ENCODE measurements at regions not wholly inside any gene's neighbourhood (a gene's known extent, or its start where the extent isn't known, plus 50 kb on each side); places are given as distances from the start of the nearest gene placed in this dataset.

DNA sequence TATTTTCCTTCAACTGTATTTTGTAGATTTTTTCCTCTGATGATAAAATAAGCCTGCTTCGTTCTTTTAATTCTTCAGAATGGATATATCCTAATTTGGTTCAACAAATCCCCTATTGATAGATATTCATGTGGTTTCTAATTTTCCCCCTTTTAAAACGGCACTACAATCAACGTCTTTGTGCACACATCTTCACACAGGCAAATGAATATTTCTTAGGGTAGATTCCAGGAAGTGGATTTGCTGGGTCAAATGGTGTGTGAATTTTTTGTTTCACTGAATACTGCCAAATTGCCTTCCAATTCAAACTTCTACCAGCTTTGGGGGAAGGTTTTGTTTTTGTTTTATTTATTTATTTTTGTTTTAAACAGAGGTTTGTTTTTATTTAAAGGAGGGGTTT lies 287.2 kb downstream of the FOXO1 start:
- Mint-ChIP-seq H3K9me3 (no peaks in the 10 kb centered on the region), H3K27ac (ENCODE audit: unreplicated experiment) (peak overlapping the region; percentile 4), H3K4me3 (peak overlapping the region; percentile 20), H3K36me3 (ENCODE audit: low read depth) (no peaks in the 10 kb centered on the region), H3K4me1 (peaks cover 68% of the 10 kb centered on the region), H3K27me3 (ENCODE audit: low read depth) (no peaks in the 10 kb centered on the region)
- TF ChIP-seq, protein P1, sequence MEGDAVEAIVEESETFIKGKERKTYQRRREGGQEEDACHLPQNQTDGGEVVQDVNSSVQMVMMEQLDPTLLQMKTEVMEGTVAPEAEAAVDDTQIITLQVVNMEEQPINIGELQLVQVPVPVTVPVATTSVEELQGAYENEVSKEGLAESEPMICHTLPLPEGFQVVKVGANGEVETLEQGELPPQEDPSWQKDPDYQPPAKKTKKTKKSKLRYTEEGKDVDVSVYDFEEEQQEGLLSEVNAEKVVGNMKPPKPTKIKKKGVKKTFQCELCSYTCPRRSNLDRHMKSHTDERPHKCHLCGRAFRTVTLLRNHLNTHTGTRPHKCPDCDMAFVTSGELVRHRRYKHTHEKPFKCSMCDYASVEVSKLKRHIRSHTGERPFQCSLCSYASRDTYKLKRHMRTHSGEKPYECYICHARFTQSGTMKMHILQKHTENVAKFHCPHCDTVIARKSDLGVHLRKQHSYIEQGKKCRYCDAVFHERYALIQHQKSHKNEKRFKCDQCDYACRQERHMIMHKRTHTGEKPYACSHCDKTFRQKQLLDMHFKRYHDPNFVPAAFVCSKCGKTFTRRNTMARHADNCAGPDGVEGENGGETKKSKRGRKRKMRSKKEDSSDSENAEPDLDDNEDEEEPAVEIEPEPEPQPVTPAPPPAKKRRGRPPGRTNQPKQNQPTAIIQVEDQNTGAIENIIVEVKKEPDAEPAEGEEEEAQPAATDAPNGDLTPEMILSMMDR (conservative IDR thresholded peaks at IDR 0.05) = no peak
- no peak for DNase-seq (ENCODE audit: low read depth, low spot score)

DNA sequence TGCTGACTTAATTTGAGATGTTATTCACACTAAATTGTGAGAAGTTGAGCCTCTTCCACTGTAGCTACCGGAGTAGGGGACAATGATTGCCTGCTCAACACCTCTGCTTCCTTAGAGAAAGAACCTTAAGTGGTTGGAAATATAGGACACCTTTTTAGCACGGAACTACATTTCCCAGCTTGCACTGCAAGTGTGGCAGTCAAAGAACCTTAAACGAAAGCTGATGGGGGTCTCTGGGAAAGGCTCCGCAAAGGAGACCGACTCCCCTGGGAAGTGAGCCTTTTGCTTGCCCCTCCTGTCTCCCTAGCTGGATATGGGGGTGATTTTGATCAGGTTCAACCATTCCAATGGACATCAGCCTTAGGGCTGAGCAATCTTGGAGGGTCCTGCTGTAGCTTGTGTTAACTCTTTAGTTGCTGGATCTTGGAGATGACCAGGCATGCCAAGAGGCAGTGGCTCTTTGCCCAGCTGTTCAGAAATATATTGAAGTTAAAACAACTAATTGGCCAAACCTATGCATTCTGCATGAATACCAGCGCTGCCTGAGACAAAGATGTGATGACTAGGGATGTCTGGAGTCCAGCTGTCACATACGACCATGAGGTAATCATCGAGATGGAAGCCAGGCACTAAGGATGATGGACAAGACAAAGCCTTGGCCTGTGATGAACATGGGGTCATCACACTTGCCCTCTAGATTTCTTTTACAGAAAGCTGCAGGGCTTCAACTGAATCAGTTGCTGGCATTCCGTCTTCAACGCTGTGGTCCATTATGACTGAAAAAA lies 286.5 kb downstream of the FOXO1 start:
- Mint-ChIP-seq H3K4me1 (peaks cover 73% of the 10 kb centered on the region), H3K9me3 (no peaks in the 10 kb centered on the region), H3K27ac (ENCODE audit: unreplicated experiment) (peak overlapping the region; percentile 86), H3K27me3 (ENCODE audit: low read depth) (no peaks in the 10 kb centered on the region), H3K4me3 (peak overlapping the region; percentile 63), H3K36me3 (ENCODE audit: low read depth) (no peaks in the 10 kb centered on the region)
- TF ChIP-seq, protein P1 (conservative IDR thresholded peaks at IDR 0.05) = no peak
- DNase-seq (ENCODE audit: low read depth, low spot score) = no peak

DNA sequence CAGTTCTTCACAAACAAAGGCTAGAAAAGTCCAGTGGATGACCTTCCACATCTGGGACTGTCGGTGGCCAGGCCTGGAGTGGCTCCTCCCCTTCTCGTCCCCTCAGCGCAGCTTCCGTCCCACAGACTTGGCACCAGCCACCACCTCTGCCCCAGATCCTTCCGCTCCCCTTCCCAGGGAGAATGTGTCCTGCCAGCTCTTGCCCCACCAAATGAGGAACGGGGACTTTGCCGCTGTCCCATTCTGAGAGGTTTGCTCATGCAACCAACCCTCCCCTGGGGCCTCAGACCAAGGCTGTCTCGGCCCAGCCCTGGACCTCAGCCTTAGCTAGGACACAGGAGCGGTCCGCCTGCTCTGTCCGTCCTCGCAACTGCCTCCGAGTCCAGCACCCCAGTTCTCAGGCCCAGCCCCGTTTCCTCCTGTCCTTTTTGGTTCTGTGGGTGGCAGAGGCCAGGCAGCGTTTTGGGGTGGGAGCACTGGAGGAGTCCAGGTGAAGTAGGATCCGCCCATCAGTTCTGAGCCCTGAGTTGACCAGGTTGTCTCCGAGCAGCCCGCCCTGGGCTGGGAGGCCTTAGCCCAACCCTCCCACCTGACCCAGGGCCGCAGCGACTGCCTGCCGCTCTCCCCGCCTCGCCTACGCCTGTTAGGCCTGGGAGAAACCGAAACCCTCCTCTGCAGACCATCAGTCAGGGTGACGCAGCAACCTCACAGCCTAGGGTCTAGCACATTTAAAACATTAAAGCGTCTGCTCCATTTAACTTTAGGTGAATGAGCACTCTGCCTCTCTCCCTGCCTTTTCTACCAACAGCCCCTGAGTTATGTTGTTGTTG lies 284.3 kb downstream of the FOXO1 start:
- TF ChIP-seq, protein P1 (conservative IDR thresholded peaks at IDR 0.05) = no peak
- Mint-ChIP-seq H3K4me3 (no peak overlapping the region), H3K9me3 (peaks cover 3% of the 10 kb centered on the region), H3K36me3 (ENCODE audit: low read depth) (no peaks in the 10 kb centered on the region), H3K4me1 (peaks cover 69% of the 10 kb centered on the region), H3K27ac (ENCODE audit: unreplicated experiment) (peak overlapping the region; percentile 46), H3K27me3 (ENCODE audit: low read depth) (peaks cover 2% of the 10 kb centered on the region)
- no peak for DNase-seq (ENCODE audit: low read depth, low spot score)

DNA sequence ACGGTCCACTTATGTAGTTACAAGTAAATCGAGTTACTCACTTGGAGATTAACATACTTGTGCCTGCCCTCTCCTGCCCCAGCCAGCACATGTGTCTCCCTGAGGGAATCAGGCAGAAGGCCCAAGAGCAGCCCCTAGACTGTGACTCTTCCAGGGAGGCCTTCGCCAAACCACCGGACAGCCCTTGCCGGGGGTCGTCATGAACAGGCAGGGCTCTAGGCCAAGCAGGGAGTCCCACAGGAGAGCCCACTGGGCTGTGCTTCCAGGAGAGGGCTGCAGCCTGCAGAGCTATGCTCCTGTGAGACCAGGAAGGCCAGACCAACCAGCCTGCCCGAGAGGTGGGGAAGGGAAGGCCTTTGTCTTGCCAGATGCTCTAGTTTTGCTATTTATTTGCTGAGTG lies 283.3 kb downstream of the FOXO1 start:
- Mint-ChIP-seq H3K36me3 (ENCODE audit: low read depth) (no peaks in the 10 kb centered on the region), H3K4me1 (peaks cover 71% of the 10 kb centered on the region), H3K4me3 (no peak overlapping the region), H3K9me3 (peaks cover 3% of the 10 kb centered on the region), H3K27ac (ENCODE audit: unreplicated experiment) (no peak overlapping the region), H3K27me3 (ENCODE audit: low read depth) (peaks cover 6% of the 10 kb centered on the region)
- TF ChIP-seq, protein P1 (conservative IDR thresholded peaks at IDR 0.05) = no peak
- DNase-seq (ENCODE audit: low read depth, low spot score) = no peak

DNA sequence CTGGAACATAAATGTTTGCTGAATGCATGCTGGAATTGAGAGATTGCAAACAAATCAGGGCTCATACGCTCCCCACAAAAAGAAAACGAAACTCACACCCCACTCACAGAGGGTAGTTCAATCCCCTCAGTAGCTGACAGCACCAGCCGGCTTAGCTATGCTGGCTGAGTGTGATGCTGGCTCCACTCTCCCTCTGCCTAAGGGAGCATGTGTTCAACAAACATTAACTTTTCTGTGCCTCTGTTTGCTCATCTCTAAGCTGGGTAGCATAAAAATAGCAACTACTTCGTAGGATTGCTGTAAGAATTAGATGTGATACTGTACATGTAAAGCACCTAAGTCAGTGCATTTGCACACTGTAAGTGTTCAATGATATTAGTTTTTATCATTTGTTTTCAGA lies 282.6 kb downstream of the FOXO1 start:
- peaks cover 10% of the 10 kb centered on the region for H3K27me3 Mint-ChIP-seq (ENCODE audit: low read depth)
- DNase-seq (ENCODE audit: low read depth, low spot score) = no peak
- H3K4me1 Mint-ChIP-seq = peaks cover 68% of the 10 kb centered on the region

More for the DNA sequence above, 282.6 kb downstream of the FOXO1 start:
- H3K9me3 Mint-ChIP-seq = peaks cover 3% of the 10 kb centered on the region
- H3K36me3 Mint-ChIP-seq (ENCODE audit: low read depth) = no peaks in the 10 kb centered on the region
- H3K4me3 Mint-ChIP-seq = no peak overlapping the region
- TF ChIP-seq, protein P1 (conservative IDR thresholded peaks at IDR 0.05) = no peak
- H3K27ac Mint-ChIP-seq (ENCODE audit: unreplicated experiment) = no peak overlapping the region

All from neural crest cell (in vitro differentiated cells).